NCI-H146 treated with DMSO at 0.1 percent for 48 hours (cell line): ENCODE measurements at regions not wholly inside any gene's neighbourhood (a gene's known extent, or its start where the extent isn't known, plus 50 kb on each side); places are given as distances from the start of the nearest gene placed in this dataset.

ENCODE experiments used
- DNase-seq: peaks from one replicate; lab custom pipeline; 2025; ENCODE audit not compliant: unreplicated experiment; lab: John Stamatoyannopoulos, UW

GRCh38 chr1:50295566-50295965, 127.7 kb downstream of the DMRTA2 start:
- no peak for DNase-seq

GRCh38 chr1:50292276-50292675, 131.0 kb downstream of the DMRTA2 start:
- DNase-seq = no peak

- DNase-seq = no peak
These were observed 133.7 kb downstream of the DMRTA2 start for GRCh38 chr1:50289495-50289894.

GRCh38 chr1:50285994-50286393, 137.2 kb downstream of the DMRTA2 start:
- no peak for DNase-seq

- DNase-seq = no peak
These were observed 143.5 kb downstream of the DMRTA2 start for GRCh38 chr1:50279622-50280330.

- DNase-seq = no peak
These were observed 144.3 kb downstream of the DMRTA2 start for GRCh38 chr1:50278961-50279360.

- DNase-seq = no peak
These were observed 144.8 kb downstream of the DMRTA2 start for GRCh38 chr1:50278410-50278809.

- DNase-seq = peak; percentile 36
These were observed 147.7 kb downstream of the DMRTA2 start for GRCh38 chr1:50275566-50275965.

GRCh38 chr1:50272912-50273311, 150.3 kb downstream of the DMRTA2 start:
- no peak for DNase-seq

- DNase-seq = peak; percentile 3
These were observed 151.2 kb downstream of the DMRTA2 start for GRCh38 chr1:50271968-50272578.

- DNase-seq = peak; percentile 6
These were observed 151.9 kb downstream of the DMRTA2 start for GRCh38 chr1:50271337-50271736.

GRCh38 chr1:50270926-50271325, 152.3 kb downstream of the DMRTA2 start:
- no peak for DNase-seq

GRCh38 chr1:50268049-50268448, 155.2 kb downstream of the DMRTA2 start:
- no peak for DNase-seq

GRCh38 chr1:50266509-50266908, 156.7 kb downstream of the DMRTA2 start:
- DNase-seq = no peak

GRCh38 chr1:50265790-50266314, 157.1 kb downstream of the ELAVL4 start:
- no peak for DNase-seq

GRCh38 chr1:50264590-50264989, 155.9 kb downstream of the ELAVL4 start:
- DNase-seq = no peak

GRCh38 chr1:50262436-50262835, 153.7 kb downstream of the ELAVL4 start:
- no peak for DNase-seq

GRCh38 chr1:50261951-50262350, 153.2 kb downstream of the ELAVL4 start:
- DNase-seq = no peak

GRCh38 chr1:50257940-50258685, 149.4 kb downstream of the ELAVL4 start:
- no peak for DNase-seq

- no peak for DNase-seq
These were observed 148.3 kb downstream of the ELAVL4 start for GRCh38 chr1:50257029-50257428.
